Neural crest cell (in vitro differentiated cells): ENCODE measurements at regions not wholly inside any gene's neighbourhood (a gene's known extent, or its start where the extent isn't known, plus 50 kb on each side); places are given as distances from the start of the nearest gene placed in this dataset.

Source experiments
- DNase-seq: peaks from one replicate; pipeline ENCODE4 v3.0.0; 2021; ENCODE audit warnings: low read depth, mixed read lengths, low spot score
- H3K27ac Mint-ChIP-seq: one replicate; pipeline ENCODE4 v1.8.0; 2021; ENCODE audit warnings: mild to moderate bottlenecking, mixed read lengths; ENCODE audit not compliant: unreplicated experiment
- H3K27me3 Mint-ChIP-seq: 2 replicates; pipeline ENCODE4 v1.8.0; 2021; ENCODE audit warnings: low read depth, mild to moderate bottlenecking, mixed read lengths
- H3K36me3 Mint-ChIP-seq: 2 replicates; pipeline ENCODE4 v1.8.0; 2021; ENCODE audit warnings: low read depth, mild to moderate bottlenecking, mixed read lengths
- H3K4me1 Mint-ChIP-seq: 2 replicates; pipeline ENCODE4 v1.8.0; 2021; ENCODE audit warnings: mixed read lengths
- H3K4me3 Mint-ChIP-seq: one replicate; pipeline ENCODE4 v1.8.0; 2021; ENCODE audit warnings: mild to moderate bottlenecking, mixed read lengths
- H3K9me3 Mint-ChIP-seq: 2 replicates; pipeline ENCODE4 v1.8.0; 2021; ENCODE audit warnings: mixed read lengths
- CTCF ChIP-seq: fragments of 200-600 bp; sonication (generic); conservative IDR thresholded peaks from 2 replicates; pipeline ENCODE4 v1.5.0; 2021; ENCODE audit warnings: antibody characterized with exemption, mild to moderate bottlenecking

- no peak overlapping the region for H3K4me3 Mint-ChIP-seq
Measured at GRCh38 chr4:189255636-189256035, 685.0 kb upstream of the FRG1 start.

GRCh38 chr4:189261475-189261874 is 679.2 kb upstream of the FRG1 start:
- no peak for TF ChIP-seq CTCF
- Mint-ChIP-seq H3K27me3 (no peaks in the 10 kb centered on the region), H3K9me3 (peaks cover 16% of the 10 kb centered on the region), H3K36me3 (peaks cover 2% of the 10 kb centered on the region), H3K4me1 (no peaks in the 10 kb centered on the region), H3K27ac (no peak overlapping the region), H3K4me3 (no peak overlapping the region)
- DNase-seq = no peak

More at GRCh38 chr4:189255636-189256035, 685.0 kb upstream of the FRG1 start:
- no peak overlapping the region for H3K27ac Mint-ChIP-seq
- H3K9me3 Mint-ChIP-seq = peaks cover 17% of the 10 kb centered on the region
- no peaks in the 10 kb centered on the region for H3K4me1 Mint-ChIP-seq
- DNase-seq = no peak
- peaks cover 2% of the 10 kb centered on the region for H3K36me3 Mint-ChIP-seq
- no peak for TF ChIP-seq CTCF
- no peaks in the 10 kb centered on the region for H3K27me3 Mint-ChIP-seq

GRCh38 chr4:189265515-189265914 is 675.2 kb upstream of the FRG1 start:
- peaks cover 15% of the 10 kb centered on the region for H3K9me3 Mint-ChIP-seq
- no peak overlapping the region for H3K4me3 Mint-ChIP-seq
- DNase-seq = no peak
- TF ChIP-seq CTCF = no peak
- H3K27me3 Mint-ChIP-seq = no peaks in the 10 kb centered on the region
- H3K4me1 Mint-ChIP-seq = no peaks in the 10 kb centered on the region
- peaks cover 4% of the 10 kb centered on the region for H3K36me3 Mint-ChIP-seq
- no peak overlapping the region for H3K27ac Mint-ChIP-seq

GRCh38 chr4:189267312-189267965 is 673.2 kb upstream of the FRG1 start:
- Mint-ChIP-seq H3K4me3 (no peak overlapping the region), H3K27me3 (no peaks in the 10 kb centered on the region), H3K36me3 (peaks cover 4% of the 10 kb centered on the region), H3K4me1 (no peaks in the 10 kb centered on the region), H3K9me3 (peaks cover 9% of the 10 kb centered on the region), H3K27ac (no peak overlapping the region)
- no peak for DNase-seq
- no peak for TF ChIP-seq CTCF

- no peaks in the 10 kb centered on the region for H3K27me3 Mint-ChIP-seq
- H3K9me3 Mint-ChIP-seq = peaks cover 4% of the 10 kb centered on the region
- H3K36me3 Mint-ChIP-seq = peaks cover 3% of the 10 kb centered on the region
- TF ChIP-seq CTCF = no peak
- no peak for DNase-seq
- no peak overlapping the region for H3K27ac Mint-ChIP-seq
- H3K4me3 Mint-ChIP-seq = no peak overlapping the region
- H3K4me1 Mint-ChIP-seq = no peaks in the 10 kb centered on the region
Measured at GRCh38 chr4:189278597-189279165, 662.0 kb upstream of the FRG1 start.
